ENCODE measurements at regions not wholly inside any gene's neighbourhood (a gene's known extent, or its start where the extent isn't known, plus 50 kb on each side); places are given as distances from the start of the nearest gene placed in this dataset.

DNA sequence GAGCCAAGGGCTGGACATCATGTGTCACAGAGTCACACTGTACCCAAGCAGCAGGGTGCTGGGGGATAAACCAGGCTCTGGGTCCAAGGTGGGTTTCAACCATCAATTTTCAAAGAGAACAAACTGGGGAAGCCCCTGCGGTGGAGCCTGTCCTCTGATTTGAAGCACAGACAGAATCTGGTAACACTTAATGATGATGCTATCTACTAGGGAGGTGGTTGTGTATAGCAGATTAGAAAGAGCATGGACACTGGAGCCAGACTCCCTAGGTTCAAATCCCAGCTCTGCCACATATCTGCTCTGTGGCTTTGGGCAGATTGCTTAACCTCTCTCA lies 204.9 kb upstream of the ZMIZ1 start:
- DNase-seq (ENCODE audit: extremely low spot score) = no peak
- CTCF ChIA-PET = no interaction called here
- TF ChIP-seq, protein P1, sequence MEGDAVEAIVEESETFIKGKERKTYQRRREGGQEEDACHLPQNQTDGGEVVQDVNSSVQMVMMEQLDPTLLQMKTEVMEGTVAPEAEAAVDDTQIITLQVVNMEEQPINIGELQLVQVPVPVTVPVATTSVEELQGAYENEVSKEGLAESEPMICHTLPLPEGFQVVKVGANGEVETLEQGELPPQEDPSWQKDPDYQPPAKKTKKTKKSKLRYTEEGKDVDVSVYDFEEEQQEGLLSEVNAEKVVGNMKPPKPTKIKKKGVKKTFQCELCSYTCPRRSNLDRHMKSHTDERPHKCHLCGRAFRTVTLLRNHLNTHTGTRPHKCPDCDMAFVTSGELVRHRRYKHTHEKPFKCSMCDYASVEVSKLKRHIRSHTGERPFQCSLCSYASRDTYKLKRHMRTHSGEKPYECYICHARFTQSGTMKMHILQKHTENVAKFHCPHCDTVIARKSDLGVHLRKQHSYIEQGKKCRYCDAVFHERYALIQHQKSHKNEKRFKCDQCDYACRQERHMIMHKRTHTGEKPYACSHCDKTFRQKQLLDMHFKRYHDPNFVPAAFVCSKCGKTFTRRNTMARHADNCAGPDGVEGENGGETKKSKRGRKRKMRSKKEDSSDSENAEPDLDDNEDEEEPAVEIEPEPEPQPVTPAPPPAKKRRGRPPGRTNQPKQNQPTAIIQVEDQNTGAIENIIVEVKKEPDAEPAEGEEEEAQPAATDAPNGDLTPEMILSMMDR (IDR thresholded peaks at IDR 0.05; ENCODE audit: control extremely low read depth, extremely low read depth, low read depth, missing control alignments) = no peak
- POLR2A ChIA-PET = no interaction called here

DNA sequence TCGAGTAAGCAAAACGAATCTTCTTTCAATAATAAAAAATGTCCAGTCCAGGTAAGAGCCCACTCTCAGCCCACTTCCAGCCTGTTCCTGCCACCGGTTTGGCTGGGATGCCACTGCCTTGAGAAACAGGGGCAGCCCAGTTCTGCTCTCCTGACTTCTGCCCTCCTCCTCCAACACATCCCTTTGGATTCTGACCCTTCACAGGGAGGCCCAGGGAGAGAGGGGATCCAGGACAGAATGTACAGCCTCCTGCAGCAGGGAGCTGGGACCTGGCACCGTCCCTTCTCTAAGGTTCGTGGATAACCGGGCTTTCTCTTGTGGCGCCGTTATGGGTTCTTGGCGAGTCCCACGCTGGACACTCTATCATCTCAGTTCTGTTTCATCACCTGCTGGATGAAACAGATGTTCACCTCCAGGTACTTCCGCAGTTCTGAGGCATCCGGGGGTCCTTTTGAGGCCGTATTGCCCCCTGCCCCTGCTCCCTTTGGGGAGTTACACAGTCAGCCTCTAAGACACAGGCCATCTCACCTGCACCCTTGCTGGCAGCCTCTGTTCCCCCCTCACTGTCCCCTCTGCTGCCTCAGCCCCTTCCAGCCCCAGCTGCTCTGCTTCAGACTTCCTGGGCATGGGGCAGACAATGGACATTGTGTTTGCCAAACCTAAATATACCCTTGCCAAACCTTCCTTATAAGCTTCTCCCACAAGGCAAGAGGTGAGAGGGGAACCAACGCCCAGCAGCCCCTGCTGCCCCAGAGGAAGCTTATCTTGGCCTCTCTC lies 203.8 kb upstream of the ZMIZ1 start:
- ChIA-PET POLR2A (no interaction called here), CTCF (interaction anchor here (1.0 kb wide), 1 partner anchor 9 kb away, joined by 3 read pairs; no protein-coding TSS in a partner anchor)
- no peak for DNase-seq (ENCODE audit: extremely low spot score)
- TF ChIP-seq, protein P1 (IDR thresholded peaks at IDR 0.05; ENCODE audit: control extremely low read depth, extremely low read depth, low read depth, missing control alignments) = no peak

DNA sequence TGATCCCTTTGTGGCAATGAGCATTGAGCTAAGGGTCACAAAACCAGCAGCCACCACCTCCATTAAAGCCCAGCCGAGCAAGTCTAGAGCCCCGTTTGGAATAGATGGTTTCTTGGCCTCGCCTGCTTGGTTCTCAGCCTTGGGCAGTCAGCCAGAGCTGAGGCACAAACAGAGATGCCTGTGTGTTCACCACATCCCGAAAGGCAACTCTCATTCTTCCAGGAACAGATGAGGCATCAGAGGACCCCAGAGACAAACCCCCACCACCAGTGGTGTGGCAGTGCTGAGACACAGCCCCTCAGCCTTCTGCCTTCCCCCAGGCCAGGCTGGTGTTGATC lies 203.3 kb upstream of the ZMIZ1 start:
- TF ChIP-seq, protein P1 (IDR thresholded peaks at IDR 0.05; ENCODE audit: control extremely low read depth, extremely low read depth, low read depth, missing control alignments) = no peak
- ChIA-PET POLR2A (no interaction called here), CTCF (interaction anchor here (1.0 kb wide), 1 partner anchor 9 kb away, joined by 3 read pairs; no protein-coding TSS in a partner anchor)
- DNase-seq (ENCODE audit: extremely low spot score) = no peak

DNA sequence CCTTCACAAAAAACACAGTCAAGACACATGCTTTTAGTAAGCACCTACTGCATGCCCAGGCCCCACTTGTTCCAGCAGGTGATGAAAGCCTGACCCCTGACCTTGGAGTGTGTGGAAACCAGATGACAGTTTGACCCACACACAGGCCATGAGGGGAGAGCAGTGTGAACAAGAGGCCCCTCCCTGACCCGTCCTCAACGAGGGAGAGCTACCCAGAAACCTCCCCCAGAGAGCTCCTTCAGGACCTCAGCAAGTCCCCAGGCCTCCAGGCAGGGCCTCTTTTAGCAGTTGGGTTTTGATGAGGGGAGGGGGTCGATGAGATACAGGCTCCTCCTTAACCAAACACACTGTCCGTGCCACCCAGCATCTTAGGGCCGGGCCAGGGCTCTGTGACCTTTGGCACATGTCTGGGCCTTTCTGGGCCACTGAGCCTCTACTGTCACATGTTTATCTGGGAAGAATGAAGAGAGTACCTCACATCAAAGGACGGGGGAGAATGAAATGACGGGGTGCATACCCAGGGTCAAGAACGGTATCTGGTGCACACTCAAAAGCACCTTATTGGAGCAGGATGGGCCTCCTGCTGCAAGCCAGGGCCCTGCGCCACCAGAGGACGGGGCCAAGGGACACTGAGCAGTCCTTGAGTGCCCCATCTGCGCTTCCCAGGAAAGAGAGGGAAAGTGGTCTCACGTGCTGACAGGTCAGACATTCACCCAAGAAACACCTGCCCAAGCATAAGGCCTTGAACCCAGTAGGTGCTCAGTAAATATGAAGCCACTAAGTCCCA lies 202.6 kb upstream of the ZMIZ1 start:
- ChIA-PET CTCF (interaction anchor here (1.0 kb wide), 1 partner anchor 8 kb away, joined by 3 read pairs; no protein-coding TSS in a partner anchor), POLR2A (no interaction called here)
- TF ChIP-seq, protein P1 (IDR thresholded peaks at IDR 0.05; ENCODE audit: control extremely low read depth, extremely low read depth, low read depth, missing control alignments) = no peak
- DNase-seq (ENCODE audit: extremely low spot score) = no peak

DNA sequence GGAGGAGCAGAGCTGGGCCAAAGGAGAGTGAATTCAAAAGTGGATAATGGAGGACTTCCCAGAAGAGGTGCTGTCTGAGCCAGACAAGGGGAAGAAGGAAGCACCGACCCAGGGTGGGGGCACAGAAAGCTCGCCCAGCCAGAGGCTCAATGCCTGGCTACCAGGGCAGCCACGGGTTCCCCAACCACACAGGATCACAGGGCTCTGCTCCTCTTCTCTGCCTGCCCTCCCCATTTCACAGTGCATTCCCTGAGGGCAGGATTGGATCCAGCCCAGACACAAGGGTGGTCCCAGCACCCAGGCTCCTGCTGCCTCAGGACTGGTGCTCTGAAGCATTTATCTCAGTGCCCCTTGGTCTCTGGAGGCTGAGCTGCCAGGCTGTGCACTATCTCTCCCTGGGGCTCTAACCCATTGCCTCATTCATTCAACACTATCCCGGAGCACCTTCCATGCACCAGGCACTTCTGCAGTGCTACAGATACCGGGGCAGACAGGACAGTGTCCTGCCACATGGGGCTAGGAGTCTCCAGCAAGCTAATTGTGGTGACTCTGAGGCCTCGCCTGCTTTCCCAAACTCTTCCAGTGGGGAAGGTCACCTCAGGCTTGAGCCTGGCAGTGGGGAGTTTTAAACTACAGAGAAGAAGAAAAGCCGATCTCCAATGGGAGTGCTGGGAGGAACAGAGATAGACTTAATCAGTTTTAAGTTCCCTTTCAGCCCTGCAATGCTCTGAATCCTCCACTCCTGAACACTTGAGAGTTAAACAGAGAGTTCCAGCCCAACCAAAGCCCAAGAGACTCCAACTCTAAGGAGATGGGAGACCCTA lies 201.8 kb upstream of the ZMIZ1 start:
- DNase-seq (ENCODE audit: extremely low spot score) = no peak
- POLR2A ChIA-PET = no interaction called here
- CTCF ChIA-PET = no interaction called here
- TF ChIP-seq, protein P1 (IDR thresholded peaks at IDR 0.05; ENCODE audit: control extremely low read depth, extremely low read depth, low read depth, missing control alignments) = no peak

DNA sequence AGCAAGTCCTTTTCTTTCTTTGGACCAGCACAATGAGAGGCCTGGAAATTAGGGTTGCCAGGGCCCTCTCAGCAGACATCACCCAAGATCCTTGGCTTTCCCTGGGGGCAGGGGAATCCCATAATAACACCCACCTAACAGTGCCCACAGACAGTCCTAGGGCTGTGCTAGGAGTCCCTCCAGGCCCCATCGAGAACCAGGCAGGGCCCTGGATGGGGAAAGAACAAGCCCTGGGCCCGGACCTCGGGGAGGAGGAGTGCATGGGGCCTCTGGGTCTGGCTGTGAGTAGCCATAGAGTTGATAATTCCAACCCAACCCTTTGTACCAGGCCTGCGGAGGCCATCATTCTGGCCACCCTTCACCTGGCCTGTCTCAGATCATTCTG lies 201.2 kb upstream of the ZMIZ1 start:
- POLR2A ChIA-PET = no interaction called here
- TF ChIP-seq, protein P1 (IDR thresholded peaks at IDR 0.05; ENCODE audit: control extremely low read depth, extremely low read depth, low read depth, missing control alignments) = no peak
- CTCF ChIA-PET = no interaction called here
- DNase-seq (ENCODE audit: extremely low spot score) = no peak

Measured in GM10248 (cell line).